PC-3 (cell line): ENCODE measurements at regions not wholly inside any gene's neighbourhood (a gene's known extent, or its start where the extent isn't known, plus 50 kb on each side); places are given as distances from the start of the nearest gene placed in this dataset.

Experiments
- ATAC-seq: fragments of 200-7000 bp; cut with Tn5 transposase; 2 replicates; pipeline ENCODE4 v1.9.1; 2020; ENCODE audit warnings: mild to moderate bottlenecking, moderate library complexity
- BruUV-seq: library from RNA; stranded (reverse); fragments of 400-500 nt; replicated peaks from 2 replicates; lab custom pipeline; 2021; lab: Mats Ljungman, UMichigan
- CTCF ChIA-PET: fragments of 300-600 bp; sonication (Branson Sonifier 250); formaldehyde crosslinking; loops from one replicate; lab custom pipeline; 2022; ENCODE audit warnings: antibody characterized with exemption; lab: Charles Lee
- POLR2A ChIA-PET: fragments of 300-600 bp; sonication (Branson Sonifier 250); formaldehyde crosslinking; loops from one replicate; lab custom pipeline; 2022; ENCODE audit warnings: antibody characterized with exemption; ENCODE audit not compliant: unreplicated experiment; lab: Charles Lee
- DNase-seq: peaks from one replicate; pipeline ENCODE4 v3.0.0-alpha.2; 2015
- H2AFZ ChIP-seq: fragments of 300-600 bp; sonication (generic); 2 replicates; pipeline ENCODE4 v1.6.0; 2016; ENCODE audit warnings: antibody characterized with exemption, low read length
- H3F3A ChIP-seq: fragments of 300-600 bp; sonication (generic); one replicate; pipeline ENCODE4 v1.6.0; 2017; ENCODE audit warnings: antibody characterized with exemption, low read length, control low read depth, mild to moderate bottlenecking; ENCODE audit not compliant: unreplicated experiment
- H3K27ac ChIP-seq: fragments of 300-600 bp; sonication (generic); 2 replicates; pipeline ENCODE4 v1.5.1; 2016; ENCODE audit warnings: mild to moderate bottlenecking, low read length
- H3K27me3 ChIP-seq: fragments of 300-600 bp; sonication (generic); 2 replicates; pipeline ENCODE4 v1.6.1; 2016; ENCODE audit warnings: low read length, mixed read lengths
- H3K36me3 ChIP-seq: fragments of 300-600 bp; sonication (generic); 2 replicates; pipeline ENCODE4 v1.6.1; 2016; ENCODE audit warnings: low read depth, mixed run types, low read length, mixed read lengths
- H3K4me1 ChIP-seq: fragments of 300-600 bp; sonication (generic); 2 replicates; pipeline ENCODE4 v1.5.1; 2016; ENCODE audit warnings: low read length; ENCODE audit not compliant: insufficient read depth
- H3K4me2 ChIP-seq: fragments of 300-600 bp; sonication (generic); 2 replicates; pipeline ENCODE4 v1.6.0; 2016; ENCODE audit warnings: low read length
- H3K4me3 ChIP-seq: fragments of 300-600 bp; sonication (generic); 2 replicates; pipeline ENCODE4 v1.5.1; 2016; ENCODE audit warnings: mild to moderate bottlenecking, low read length, mixed read lengths
- H3K79me2 ChIP-seq: fragments of 300-600 bp; sonication (generic); 2 replicates; pipeline ENCODE4 v1.6.1; 2017; ENCODE audit warnings: low read length, mixed read lengths
- H3K9ac ChIP-seq: fragments of 300-600 bp; sonication (generic); 2 replicates; pipeline ENCODE4 v1.6.0; 2016; ENCODE audit warnings: mild to moderate bottlenecking, low read length
- H3K9me2 ChIP-seq: fragments of 300-600 bp; sonication (generic); replicated peaks from 2 replicates; pipeline ENCODE4 v1.6.1; 2016; ENCODE audit warnings: mixed run types, low read length, mixed read lengths
- H3K9me3 ChIP-seq: fragments of 300-600 bp; sonication (generic); 2 replicates; pipeline ENCODE4 v1.6.1; 2016; ENCODE audit warnings: low read length, mixed read lengths
- H4K20me1 ChIP-seq: fragments of 300-600 bp; sonication (generic); 2 replicates; pipeline ENCODE4 v1.6.1; 2016; ENCODE audit warnings: low read length, mixed read lengths
- EZH2 ChIP-seq: fragments of 300-600 bp; sonication (generic); IDR thresholded peaks from one replicate; pipeline ENCODE4 v1.6.1; 2017; ENCODE audit warnings: antibody characterized with exemption, mild to moderate bottlenecking, low read length; ENCODE audit not compliant: unreplicated experiment
- EZH2phosphoT487 ChIP-seq: fragments of 300-600 bp; sonication (generic); IDR thresholded peaks from 2 replicates; pipeline ENCODE4 v1.6.1; 2018; ENCODE audit warnings: mild to moderate bottlenecking, antibody characterized with exemption, low read length, borderline replicate concordance
- intact Hi-C: fragments of 100-400 bp; cut with micrococcal nuclease; formaldehyde crosslinking; loops from 2 replicates; pipeline ENCODE4 v1.9.0; 2023
- TF ChIP-seq, protein P1 (sequence below): fragments of 300-600 bp; sonication (generic); conservative IDR thresholded peaks from 2 replicates; pipeline ENCODE4 v1.5.1; 2017; ENCODE audit warnings: antibody characterized with exemption, low read depth, mild to moderate bottlenecking, low read length

DNA sequence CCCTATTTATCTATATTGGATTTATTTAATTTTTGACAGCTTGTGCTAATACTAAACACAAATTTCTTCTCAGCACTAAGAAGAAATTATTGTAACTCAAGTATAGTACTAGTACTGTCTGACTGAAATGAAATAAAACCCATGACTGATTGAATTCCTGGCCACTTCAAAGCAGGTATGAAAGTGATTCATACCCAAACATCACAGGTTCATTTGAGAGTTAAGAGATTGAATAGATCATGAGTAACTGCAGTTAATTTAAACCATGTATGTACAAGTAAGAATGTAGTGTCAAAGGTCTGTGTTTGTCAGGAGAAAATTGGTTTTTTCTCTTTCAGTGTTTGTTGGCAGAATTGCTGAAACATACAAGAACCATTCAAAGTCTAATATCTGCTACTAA is 332.0 kb upstream of the GRM7 start:
- Histone ChIP-seq H3K79me2 (no peaks in the 10 kb centered on the region), H3K4me2 (no peak overlapping the region), H3K36me3 (no peaks in the 10 kb centered on the region), H3K9ac (no peak overlapping the region), H3K4me3 (no peak overlapping the region), H3K9me2 (no peaks in the 10 kb centered on the region), H4K20me1 (no peaks in the 10 kb centered on the region), H3K27me3 (no peaks in the 10 kb centered on the region), H3F3A (no peaks in the 10 kb centered on the region), H3K27ac (no peak overlapping the region), H3K4me1 (no peaks in the 10 kb centered on the region), H3K9me3 (peaks cover 3% of the 10 kb centered on the region; the same call in 1 of the 2 replicates), H2AFZ (no peak overlapping the region)
- ATAC-seq, result no peak
- POLR2A ChIA-PET, result no interaction called here
- TF ChIP-seq EZH2phosphoT487, result no peak
- TF ChIP-seq EZH2, result no peak
- TF ChIP-seq, protein P1, sequence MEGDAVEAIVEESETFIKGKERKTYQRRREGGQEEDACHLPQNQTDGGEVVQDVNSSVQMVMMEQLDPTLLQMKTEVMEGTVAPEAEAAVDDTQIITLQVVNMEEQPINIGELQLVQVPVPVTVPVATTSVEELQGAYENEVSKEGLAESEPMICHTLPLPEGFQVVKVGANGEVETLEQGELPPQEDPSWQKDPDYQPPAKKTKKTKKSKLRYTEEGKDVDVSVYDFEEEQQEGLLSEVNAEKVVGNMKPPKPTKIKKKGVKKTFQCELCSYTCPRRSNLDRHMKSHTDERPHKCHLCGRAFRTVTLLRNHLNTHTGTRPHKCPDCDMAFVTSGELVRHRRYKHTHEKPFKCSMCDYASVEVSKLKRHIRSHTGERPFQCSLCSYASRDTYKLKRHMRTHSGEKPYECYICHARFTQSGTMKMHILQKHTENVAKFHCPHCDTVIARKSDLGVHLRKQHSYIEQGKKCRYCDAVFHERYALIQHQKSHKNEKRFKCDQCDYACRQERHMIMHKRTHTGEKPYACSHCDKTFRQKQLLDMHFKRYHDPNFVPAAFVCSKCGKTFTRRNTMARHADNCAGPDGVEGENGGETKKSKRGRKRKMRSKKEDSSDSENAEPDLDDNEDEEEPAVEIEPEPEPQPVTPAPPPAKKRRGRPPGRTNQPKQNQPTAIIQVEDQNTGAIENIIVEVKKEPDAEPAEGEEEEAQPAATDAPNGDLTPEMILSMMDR, result no peak
- CTCF ChIA-PET, result no interaction called here
- peak; percentile 2 for DNase-seq
- intact Hi-C loops, result no loop called here
- BruUV-seq, result no TSS peak

DNA sequence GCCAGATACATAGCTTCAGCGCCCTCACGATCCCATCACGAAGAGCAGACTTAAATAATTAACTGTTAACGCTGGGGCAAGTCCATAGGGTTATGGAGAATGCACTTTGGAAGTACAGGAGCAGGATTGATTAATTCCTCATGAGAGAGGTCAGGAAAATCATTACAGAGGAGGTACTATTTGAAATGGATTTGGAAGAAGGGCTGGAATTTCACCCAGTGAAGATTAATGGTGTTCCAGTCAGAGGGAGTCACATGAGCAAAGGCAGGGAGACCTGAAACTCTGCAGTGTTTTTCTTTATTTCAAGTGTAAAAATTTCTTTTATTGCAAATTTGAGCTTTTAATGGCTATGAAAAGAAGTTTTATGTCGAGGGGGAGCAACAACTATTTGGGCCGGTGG is 329.8 kb upstream of the GRM7 start:
- DNase-seq (no peak), ATAC-seq (no peak)
- Histone ChIP-seq H3K4me1 (no peaks in the 10 kb centered on the region), H3K36me3 (no peaks in the 10 kb centered on the region), H2AFZ (no peak overlapping the region), H3K27me3 (no peaks in the 10 kb centered on the region), H3K27ac (no peak overlapping the region), H3K9ac (no peak overlapping the region), H3K9me3 (peaks cover 3% of the 10 kb centered on the region; the same call in 1 of the 2 replicates), H3K4me3 (no peak overlapping the region), H3K79me2 (no peaks in the 10 kb centered on the region), H3K4me2 (no peak overlapping the region), H4K20me1 (no peaks in the 10 kb centered on the region), H3K9me2 (no peaks in the 10 kb centered on the region), H3F3A (no peaks in the 10 kb centered on the region)
- CTCF ChIA-PET, result no interaction called here
- intact Hi-C loops, result no loop called here
- TF ChIP-seq EZH2phosphoT487, result no peak
- TF ChIP-seq, protein P1, result no peak
- TF ChIP-seq EZH2, result no peak
- BruUV-seq, result no TSS peak
- POLR2A ChIA-PET, result no interaction called here

DNA sequence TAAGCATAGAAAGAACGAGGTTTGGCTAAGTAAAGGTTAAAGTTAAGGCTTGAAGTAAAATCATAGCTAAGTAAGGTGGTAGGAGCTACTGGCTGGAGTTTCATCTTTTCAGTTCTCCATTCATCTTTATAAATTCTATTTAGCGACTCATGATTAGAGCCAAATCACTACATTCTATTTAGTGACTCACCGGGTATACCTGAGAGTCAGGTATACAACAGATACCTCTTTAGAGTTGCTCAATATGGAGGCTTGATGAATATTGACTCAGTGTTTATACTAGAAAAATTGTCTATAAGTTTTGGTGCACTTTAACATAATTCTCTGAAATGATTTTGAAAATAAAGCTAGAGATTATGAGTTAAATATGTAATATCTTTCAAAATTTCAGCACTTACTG is 328.8 kb upstream of the GRM7 start:
- ChIA-PET POLR2A (no interaction called here), CTCF (no interaction called here)
- H3K4me3 ChIP-seq, result no peak overlapping the region
- no peak overlapping the region for H2AFZ ChIP-seq
- H3K9ac ChIP-seq, result no peak overlapping the region
- H3K4me1 ChIP-seq, result no peaks in the 10 kb centered on the region
- TF ChIP-seq EZH2phosphoT487 (no peak), EZH2 (no peak)
- TF ChIP-seq, protein P1, result no peak
- no peak for DNase-seq
- no peak overlapping the region for H3K27ac ChIP-seq
- no peak for ATAC-seq
- no peaks in the 10 kb centered on the region for H3K36me3 ChIP-seq
- intact Hi-C loops, result no loop called here
- H3K27me3 ChIP-seq, result no peaks in the 10 kb centered on the region
- H3K79me2 ChIP-seq, result no peaks in the 10 kb centered on the region
- no TSS peak for BruUV-seq
- H3K4me2 ChIP-seq, result no peak overlapping the region
- no peaks in the 10 kb centered on the region for H4K20me1 ChIP-seq
- H3K9me2 ChIP-seq, result no peaks in the 10 kb centered on the region
- H3F3A ChIP-seq, result no peaks in the 10 kb centered on the region
- H3K9me3 ChIP-seq, result peaks cover 3% of the 10 kb centered on the region; the same call in 1 of the 2 replicates
